B cell (primary cell): ENCODE measurements at regions not wholly inside any gene's neighbourhood (a gene's known extent, or its start where the extent isn't known, plus 50 kb on each side); places are given as distances from the start of the nearest gene placed in this dataset.

Experiments used
- ATAC-seq: fragments of 200-7000 bp; cut with Tn5 transposase; one replicate; pipeline ENCODE4 v1.10.0; 2021; ENCODE audit warnings: low read depth, mild to moderate bottlenecking, moderate number of reproducible peaks, moderate library complexity
- CTCF ChIA-PET: fragments of 350-600 bp; sonication (Branson Sonifier 250); formaldehyde crosslinking; loops from one replicate; lab custom pipeline; 2021; ENCODE audit warnings: antibody characterized with exemption, inconsistent platforms; lab: Charles Lee
- POLR2A ChIA-PET: fragments of 350-600 bp; sonication (Branson Sonifier 250); formaldehyde crosslinking; loops from one replicate; lab custom pipeline; 2021; ENCODE audit warnings: antibody characterized with exemption; lab: Charles Lee
- DNase-seq: peaks from one replicate; pipeline ENCODE4 v3.0.0; 2013
- H2AFZ ChIP-seq: 2 replicates; pipeline ENCODE4 v1.6.1; 2012; ENCODE audit warnings: mild to moderate bottlenecking, low read depth, low read length; ENCODE audit not compliant: insufficient read depth, poor library complexity, severe bottlenecking
- H3K27ac ChIP-seq, 2 donors: 1 replicate in 1 of 2; 2 replicates in 1 of 2; pipeline ENCODE4 v1.5.1; 2012 to 2013; ENCODE audit warnings: low read length in 2 of 2, mild to moderate bottlenecking in 2 of 2, moderate library complexity in 1 of 2
- H3K27me3 ChIP-seq, 4 experiments: fragments of 200-600 bp in 1 of 4; sonication (generic) in 1 of 4; replicated peaks in 1 of 4; 1 replicate in 2 of 4; 2 replicates in 2 of 4; pipeline versions ENCODE4 v1.6.1 to v1.7.0; 2013 to 2016; ENCODE audit warnings: low read length in 3 of 4, mild to moderate bottlenecking in 2 of 4, mixed read lengths in 1 of 4, moderate library complexity in 1 of 4; ENCODE audit not compliant: insufficient read depth in 4 of 4, control insufficient read depth in 3 of 4; ENCODE audit errors: control extremely low read depth in 1 of 4
- H3K36me3 ChIP-seq, 2 experiments: replicated peaks in 1 of 2; 1 replicate in 1 of 2; 2 replicates in 1 of 2; pipeline versions ENCODE4 v1.6.1 to v1.7.1; 2013; ENCODE audit warnings: low read length in 1 of 2; ENCODE audit not compliant: insufficient read depth in 2 of 2, control insufficient read depth in 1 of 2; ENCODE audit errors: control extremely low read depth in 1 of 2, extremely low read depth in 1 of 2
- H3K4me1 ChIP-seq, 2 donors: fragments of 200-600 bp in 1 of 2; sonication (generic) in 1 of 2; 1 replicate in 1 of 2; 2 replicates in 1 of 2; pipeline versions ENCODE4 v1.5.1 to v1.6.1; 2013 to 2017; ENCODE audit warnings: low read length in 2 of 2; ENCODE audit not compliant: control insufficient read depth in 2 of 2, insufficient read depth in 2 of 2
- H3K4me2 ChIP-seq: replicated peaks from 2 replicates; pipeline ENCODE3; 2012; ENCODE audit warnings: mild to moderate bottlenecking, low read depth, low read length; ENCODE audit not compliant: poor library complexity, severe bottlenecking
- H3K4me3 ChIP-seq, 5 experiments: fragments of 200-600 bp in 1 of 5; sonication (generic) in 1 of 5; 1 replicate in 3 of 5; 2 replicates in 2 of 5; pipeline versions ENCODE4 v1.5.1 to v1.7.0; 2011 to 2016; ENCODE audit warnings: low read length in 4 of 5, mild to moderate bottlenecking in 4 of 5, low read depth in 2 of 5, control low read depth in 1 of 5, moderate library complexity in 1 of 5; ENCODE audit not compliant: insufficient read depth in 1 of 5; ENCODE audit errors: control extremely low read depth in 1 of 5, extremely low read depth in 1 of 5
- H3K79me2 ChIP-seq: fragments of 200-600 bp; sonication (generic); one replicate; pipeline ENCODE4 v1.6.0; 2016; ENCODE audit warnings: low read length; ENCODE audit not compliant: control insufficient read depth, insufficient read depth
- H3K9ac ChIP-seq: fragments of 200-600 bp; sonication (generic); 2 replicates; pipeline ENCODE4 v1.6.1; 2017; ENCODE audit warnings: mild to moderate bottlenecking, low read length, moderate library complexity
- H3K9me3 ChIP-seq, 3 donors: one replicate each; pipeline versions ENCODE4 v1.6.1 to v1.7.1; 2013; ENCODE audit warnings: low read length in 2 of 3; ENCODE audit not compliant: control insufficient read depth in 2 of 3, insufficient read depth in 1 of 3; ENCODE audit errors: control extremely low read depth in 1 of 3
- H4K20me1 ChIP-seq: 2 replicates; pipeline ENCODE4 v1.6.0; 2012; ENCODE audit warnings: mild to moderate bottlenecking, low read length; ENCODE audit not compliant: insufficient read depth, control insufficient read depth, poor library complexity, severe bottlenecking
- H3K27ac Mint-ChIP-seq: one replicate; pipeline ENCODE4 v1.8.0; 2021; ENCODE audit warnings: mixed read lengths
- H3K27me3 Mint-ChIP-seq: one replicate; pipeline ENCODE4 v1.8.0; 2021; ENCODE audit warnings: mixed read lengths
- H3K4me1 Mint-ChIP-seq: one replicate; pipeline ENCODE4 v1.8.0; 2021; ENCODE audit warnings: mixed read lengths
- H3K4me3 Mint-ChIP-seq: one replicate; pipeline ENCODE4 v1.8.0; 2021; ENCODE audit warnings: mixed read lengths
- H3K9me3 Mint-ChIP-seq: one replicate; pipeline ENCODE4 v1.8.0; 2022; ENCODE audit warnings: mixed read lengths; ENCODE audit not compliant: insufficient read depth
- EZH2 ChIP-seq: IDR thresholded peaks from 2 replicates; pipeline ENCODE4 v1.6.1; 2012; ENCODE audit warnings: borderline replicate concordance, low read depth, mild to moderate bottlenecking, moderate library complexity, low read length; ENCODE audit not compliant: insufficient read depth, poor library complexity, severe bottlenecking
- WGBS: methylation state at CpG from one replicate; pipeline ENCODE4 v1.1.5; 2013; ENCODE audit warnings: missing lambda C conversion rate; ENCODE audit not compliant: insufficient coverage; 5-methylcytosine and 5-hydroxymethylcytosine counted together
- intact Hi-C: fragments of 100-400 bp; cut with micrococcal nuclease; formaldehyde crosslinking; loops from one replicate; pipeline ENCODE4 v1.10.0; 2022
- TF ChIP-seq, protein P1 (sequence below): fragments of 200-600 bp; IDR thresholded peaks from one replicate; pipeline ENCODE4 v1.8.0; 2022; ENCODE audit warnings: antibody characterized with exemption, mild to moderate bottlenecking

DNA sequence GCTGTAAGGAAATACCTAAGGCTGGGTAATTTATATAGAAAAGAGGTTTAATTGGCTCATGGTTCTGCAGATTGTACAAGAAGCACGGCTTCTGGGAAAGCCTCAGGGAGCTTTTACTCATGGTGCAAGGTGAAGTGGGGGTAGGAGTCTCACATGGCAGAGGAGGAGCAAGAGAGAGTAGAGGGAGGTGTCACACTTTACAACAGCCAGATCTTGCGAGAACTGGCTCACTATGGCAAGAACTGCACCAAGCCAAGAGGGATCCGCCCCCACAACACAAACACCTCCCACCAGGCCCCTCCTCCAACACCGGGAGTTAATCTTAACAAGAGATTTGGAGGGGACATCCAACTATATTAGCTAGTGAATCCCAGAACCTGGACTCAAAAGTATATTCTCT, 135.4 kb upstream of the SOD1 start:
- DNase-seq (no peak), ATAC-seq (no peak)
- ChIA-PET POLR2A (no interaction called here), CTCF (interaction anchor here (1.2 kb wide), 1 partner anchor 35 kb away, joined by 3 read pairs; no protein-coding TSS in a partner anchor)
- Mint-ChIP-seq H3K27ac (no peak overlapping the region), H3K9me3 (no peaks in the 10 kb centered on the region), H3K4me1 (no peaks in the 10 kb centered on the region), H3K4me3 (no peak overlapping the region), H3K27me3 (no peaks in the 10 kb centered on the region)
- H3K27ac ChIP-seq = no peak overlapping the region
- no peaks in the 10 kb centered on the region for H3K27me3 ChIP-seq
- no peaks in the 10 kb centered on the region for H4K20me1 ChIP-seq
- H3K4me1 ChIP-seq = no peaks in the 10 kb centered on the region
- H3K4me2 ChIP-seq = no peak overlapping the region
- no peak overlapping the region for H3K9ac ChIP-seq
- no CpG with 5 or more reads among the region's 4 CpGs for WGBS
- no peaks in the 10 kb centered on the region for H3K36me3 ChIP-seq
- H3K4me3 ChIP-seq = no peak overlapping the region
- TF ChIP-seq, protein P1, sequence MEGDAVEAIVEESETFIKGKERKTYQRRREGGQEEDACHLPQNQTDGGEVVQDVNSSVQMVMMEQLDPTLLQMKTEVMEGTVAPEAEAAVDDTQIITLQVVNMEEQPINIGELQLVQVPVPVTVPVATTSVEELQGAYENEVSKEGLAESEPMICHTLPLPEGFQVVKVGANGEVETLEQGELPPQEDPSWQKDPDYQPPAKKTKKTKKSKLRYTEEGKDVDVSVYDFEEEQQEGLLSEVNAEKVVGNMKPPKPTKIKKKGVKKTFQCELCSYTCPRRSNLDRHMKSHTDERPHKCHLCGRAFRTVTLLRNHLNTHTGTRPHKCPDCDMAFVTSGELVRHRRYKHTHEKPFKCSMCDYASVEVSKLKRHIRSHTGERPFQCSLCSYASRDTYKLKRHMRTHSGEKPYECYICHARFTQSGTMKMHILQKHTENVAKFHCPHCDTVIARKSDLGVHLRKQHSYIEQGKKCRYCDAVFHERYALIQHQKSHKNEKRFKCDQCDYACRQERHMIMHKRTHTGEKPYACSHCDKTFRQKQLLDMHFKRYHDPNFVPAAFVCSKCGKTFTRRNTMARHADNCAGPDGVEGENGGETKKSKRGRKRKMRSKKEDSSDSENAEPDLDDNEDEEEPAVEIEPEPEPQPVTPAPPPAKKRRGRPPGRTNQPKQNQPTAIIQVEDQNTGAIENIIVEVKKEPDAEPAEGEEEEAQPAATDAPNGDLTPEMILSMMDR = no peak
- TF ChIP-seq EZH2 = no peak
- no peaks in the 10 kb centered on the region for H3K9me3 ChIP-seq
- intact Hi-C loops = no loop called here
- H3K79me2 ChIP-seq = no peaks in the 10 kb centered on the region
- no peak overlapping the region for H2AFZ ChIP-seq

DNA sequence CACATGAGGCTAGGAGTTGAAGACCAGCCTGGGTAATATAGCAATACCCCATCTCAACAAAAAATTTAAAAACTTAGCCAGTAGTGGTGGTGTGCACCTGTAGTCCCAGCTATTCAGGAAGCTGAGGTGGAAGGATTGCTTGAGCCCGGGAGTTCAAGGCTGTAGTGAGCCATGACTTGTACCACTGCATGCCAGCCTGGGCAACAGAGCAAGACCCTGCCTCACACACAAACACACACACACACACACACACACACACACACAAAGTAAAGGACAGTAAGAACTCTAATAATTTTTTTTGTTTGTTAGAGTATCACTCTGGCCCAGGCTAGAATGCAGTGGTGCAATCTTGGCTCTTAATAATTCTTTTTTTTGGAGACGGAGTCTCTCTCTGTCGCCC, 138.0 kb upstream of the SOD1 start:
- no peak for ATAC-seq
- ChIA-PET CTCF (interaction anchor here (0.6 kb wide), 1 partner anchor 27 kb away, joined by 3 read pairs; no protein-coding TSS in a partner anchor), POLR2A (no interaction called here)

More for the DNA sequence above, 138.0 kb upstream of the SOD1 start:
- H3K9ac ChIP-seq = no peak overlapping the region
- no peak for DNase-seq
- H3K4me3 Mint-ChIP-seq = no peak overlapping the region
- H2AFZ ChIP-seq = no peak overlapping the region
- no peaks in the 10 kb centered on the region for H4K20me1 ChIP-seq
- H3K27me3 Mint-ChIP-seq = no peaks in the 10 kb centered on the region
- H3K4me2 ChIP-seq = no peak overlapping the region
- H3K9me3 ChIP-seq = no peaks in the 10 kb centered on the region
- no peaks in the 10 kb centered on the region for H3K9me3 Mint-ChIP-seq
- no peaks in the 10 kb centered on the region for H3K4me1 Mint-ChIP-seq
- H3K27me3 ChIP-seq = no peaks in the 10 kb centered on the region
- no peaks in the 10 kb centered on the region for H3K36me3 ChIP-seq
- TF ChIP-seq EZH2 = no peak
- TF ChIP-seq, protein P1 = no peak
- no peak overlapping the region for H3K27ac Mint-ChIP-seq
- no peaks in the 10 kb centered on the region for H3K4me1 ChIP-seq
- H3K4me3 ChIP-seq = no peak overlapping the region
- no peaks in the 10 kb centered on the region for H3K79me2 ChIP-seq
- no peak overlapping the region for H3K27ac ChIP-seq
- 100% methylated on average over 2 of the region's 3 CpGs for WGBS
- intact Hi-C loops = no loop called here
